ENCODE measurements at regions not wholly inside any gene's neighbourhood (a gene's known extent, or its start where the extent isn't known, plus 50 kb on each side); places are given as distances from the start of the nearest gene placed in this dataset.

GRCh38 chr10:61157182-61157581 is 213.2 kb upstream of the RHOBTB1 start:
- intact Hi-C loops (cut with micrococcal nuclease; ENCODE audit: unreplicated experiment), result no loop called here
- H3K79me2 ChIP-seq (ENCODE audit: insufficient read depth, low read depth, low read length), result no peaks in the 10 kb centered on the region
- H3K4me3 ChIP-seq (ENCODE audit: low read depth, low read length, poor library complexity, severe bottlenecking), result no peak overlapping the region
- no peaks in the 10 kb centered on the region for H3K4me1 ChIP-seq (ENCODE audit: insufficient read depth, low read length, poor library complexity, severe bottlenecking)
- BruUV-seq (replicated peaks), result no TSS peak
- H3K27ac ChIP-seq (ENCODE audit: low read depth, low read length, poor library complexity, severe bottlenecking), result no peak overlapping the region
- no peak overlapping the region for H3K4me2 ChIP-seq (ENCODE audit: low read length)
- no peaks in the 10 kb centered on the region for H3K36me3 ChIP-seq (ENCODE audit: insufficient read depth, low read length)
- no peaks in the 10 kb centered on the region for H4K20me1 ChIP-seq (ENCODE audit: insufficient read depth, low read length)
- no peaks in the 10 kb centered on the region for H3K9me3 ChIP-seq (ENCODE audit: low read length)
- TF ChIP-seq, protein P1, sequence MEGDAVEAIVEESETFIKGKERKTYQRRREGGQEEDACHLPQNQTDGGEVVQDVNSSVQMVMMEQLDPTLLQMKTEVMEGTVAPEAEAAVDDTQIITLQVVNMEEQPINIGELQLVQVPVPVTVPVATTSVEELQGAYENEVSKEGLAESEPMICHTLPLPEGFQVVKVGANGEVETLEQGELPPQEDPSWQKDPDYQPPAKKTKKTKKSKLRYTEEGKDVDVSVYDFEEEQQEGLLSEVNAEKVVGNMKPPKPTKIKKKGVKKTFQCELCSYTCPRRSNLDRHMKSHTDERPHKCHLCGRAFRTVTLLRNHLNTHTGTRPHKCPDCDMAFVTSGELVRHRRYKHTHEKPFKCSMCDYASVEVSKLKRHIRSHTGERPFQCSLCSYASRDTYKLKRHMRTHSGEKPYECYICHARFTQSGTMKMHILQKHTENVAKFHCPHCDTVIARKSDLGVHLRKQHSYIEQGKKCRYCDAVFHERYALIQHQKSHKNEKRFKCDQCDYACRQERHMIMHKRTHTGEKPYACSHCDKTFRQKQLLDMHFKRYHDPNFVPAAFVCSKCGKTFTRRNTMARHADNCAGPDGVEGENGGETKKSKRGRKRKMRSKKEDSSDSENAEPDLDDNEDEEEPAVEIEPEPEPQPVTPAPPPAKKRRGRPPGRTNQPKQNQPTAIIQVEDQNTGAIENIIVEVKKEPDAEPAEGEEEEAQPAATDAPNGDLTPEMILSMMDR (conservative IDR thresholded peaks at IDR 0.05; ENCODE audit: low read length), result no peak
- TF ChIP-seq EZH2phosphoT487 (IDR thresholded peaks at IDR 0.05; ENCODE audit: borderline replicate concordance, low read depth, low read length), result no peak
- ChIA-PET POLR2A (no interaction called here), CTCF (ENCODE audit: unreplicated experiment) (no interaction called here)
- no peak for DNase-seq (ENCODE audit: low spot score)
- H2AFZ ChIP-seq (ENCODE audit: low read length), result no peak overlapping the region
- H3K9me2 ChIP-seq (ENCODE audit: insufficient read depth, low read length), result no peaks in the 10 kb centered on the region

GRCh38 chr10:61153771-61154170 is 209.8 kb upstream of the RHOBTB1 start:
- H3K9me3 ChIP-seq (ENCODE audit: low read length), result no peaks in the 10 kb centered on the region
- H3K4me1 ChIP-seq (ENCODE audit: insufficient read depth, low read length, poor library complexity, severe bottlenecking), result no peaks in the 10 kb centered on the region
- ChIA-PET CTCF (ENCODE audit: unreplicated experiment) (no interaction called here), POLR2A (no interaction called here)
- no TSS peak for BruUV-seq (replicated peaks)
- no peak overlapping the region for H3K4me3 ChIP-seq (ENCODE audit: low read depth, low read length, poor library complexity, severe bottlenecking)
- H2AFZ ChIP-seq (ENCODE audit: low read length), result no peak overlapping the region
- H3K36me3 ChIP-seq (ENCODE audit: insufficient read depth, low read length), result no peaks in the 10 kb centered on the region
- no peaks in the 10 kb centered on the region for H4K20me1 ChIP-seq (ENCODE audit: insufficient read depth, low read length)
- H3K27ac ChIP-seq (ENCODE audit: low read depth, low read length, poor library complexity, severe bottlenecking), result no peak overlapping the region
- TF ChIP-seq, protein P1 (conservative IDR thresholded peaks at IDR 0.05; ENCODE audit: low read length), result no peak
- no peak for TF ChIP-seq EZH2phosphoT487 (IDR thresholded peaks at IDR 0.05; ENCODE audit: borderline replicate concordance, low read depth, low read length)
- no peaks in the 10 kb centered on the region for H3K79me2 ChIP-seq (ENCODE audit: insufficient read depth, low read depth, low read length)
- H3K4me2 ChIP-seq (ENCODE audit: low read length), result no peak overlapping the region
- intact Hi-C loops (cut with micrococcal nuclease; ENCODE audit: unreplicated experiment), result no loop called here
- no peaks in the 10 kb centered on the region for H3K9me2 ChIP-seq (ENCODE audit: insufficient read depth, low read length)
- no peak for DNase-seq (ENCODE audit: low spot score)

DNA sequence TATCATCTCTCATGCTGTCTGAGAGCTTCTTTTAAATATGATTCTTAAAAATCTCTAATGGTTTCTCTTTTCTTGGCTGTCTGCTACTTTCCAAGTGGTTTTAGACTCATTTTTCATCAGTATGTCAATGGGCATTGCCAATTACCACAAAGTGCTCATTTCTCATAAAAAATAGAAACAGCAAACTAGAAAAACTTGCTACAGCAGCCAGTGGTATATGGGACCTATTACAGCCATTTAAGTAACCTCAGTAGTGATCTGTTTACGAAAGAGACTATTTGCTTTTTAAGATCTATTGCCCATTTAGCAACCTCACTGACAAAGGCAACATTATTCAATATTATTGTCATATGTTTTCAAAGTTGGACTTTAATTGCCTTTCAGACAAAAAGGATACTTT is 207.1 kb upstream of the RHOBTB1 start:
- Histone ChIP-seq H3K9me2 (ENCODE audit: insufficient read depth, low read length) (no peaks in the 10 kb centered on the region), H3K27ac (ENCODE audit: low read depth, low read length, poor library complexity, severe bottlenecking) (no peak overlapping the region), H3K4me3 (ENCODE audit: low read depth, low read length, poor library complexity, severe bottlenecking) (no peak overlapping the region), H2AFZ (ENCODE audit: low read length) (no peak overlapping the region), H4K20me1 (ENCODE audit: insufficient read depth, low read length) (no peaks in the 10 kb centered on the region), H3K4me1 (ENCODE audit: insufficient read depth, low read length, poor library complexity, severe bottlenecking) (no peaks in the 10 kb centered on the region), H3K9me3 (ENCODE audit: low read length) (no peaks in the 10 kb centered on the region), H3K36me3 (ENCODE audit: insufficient read depth, low read length) (no peaks in the 10 kb centered on the region), H3K79me2 (ENCODE audit: insufficient read depth, low read depth, low read length) (no peaks in the 10 kb centered on the region), H3K4me2 (ENCODE audit: low read length) (no peak overlapping the region)
- ChIA-PET POLR2A (interaction anchor here (0.8 to 1.1 kb wide), 2 partner anchors 15 to 18 kb away, joined by 3 read pairs; no protein-coding TSS in a partner anchor), CTCF (ENCODE audit: unreplicated experiment) (no interaction called here)
- no peak for DNase-seq (ENCODE audit: low spot score)
- TF ChIP-seq EZH2phosphoT487 (IDR thresholded peaks at IDR 0.05; ENCODE audit: borderline replicate concordance, low read depth, low read length), result no peak
- TF ChIP-seq, protein P1 (conservative IDR thresholded peaks at IDR 0.05; ENCODE audit: low read length), result no peak
- no TSS peak for BruUV-seq (replicated peaks)
- intact Hi-C loops (cut with micrococcal nuclease; ENCODE audit: unreplicated experiment), result no loop called here

All from OCI-LY7 (cell line).